ENCODE measurements at regions not wholly inside any gene's neighbourhood (a gene's known extent, or its start where the extent isn't known, plus 50 kb on each side); places are given as distances from the start of the nearest gene placed in this dataset.
"Not testable (repeated sequence)": the region's sequence is repeated elsewhere in the genome, so short reads cannot be mapped to it uniquely, and the experiment has no call there.

DNA sequence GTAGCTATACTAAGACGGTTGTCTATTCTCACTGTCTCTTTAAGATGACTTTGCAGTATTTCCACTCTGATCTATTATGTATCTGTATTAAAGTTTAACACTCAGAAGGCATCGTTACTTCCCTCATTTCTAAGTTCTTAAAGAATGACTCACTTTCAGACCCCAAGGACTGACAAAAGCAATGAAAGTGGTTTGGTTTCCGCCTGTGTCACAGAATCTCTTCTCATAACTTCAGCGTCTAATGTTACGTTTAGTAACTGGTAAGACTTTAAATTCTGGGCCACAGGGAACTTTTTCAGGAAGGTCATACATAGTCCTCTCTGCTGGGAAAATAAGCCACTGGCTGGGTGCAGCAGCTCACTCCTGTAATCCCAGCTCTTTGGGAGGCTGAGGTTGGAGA is 892.0 kb upstream of the AUTS2 start:
- DNase-seq (ENCODE audit: low read depth in 1 of 2, low spot score in 1 of 2) = no peak
- in situ Hi-C loops (cut with HindIII; ENCODE audit: low pct_unique_long_range_greater_than_20kb, low sequenced_read_pairs) = no loop called here
- TF ChIP-seq JUND (IDR thresholded peaks at IDR 0.05; ENCODE audit: low read depth) = no peak

DNA sequence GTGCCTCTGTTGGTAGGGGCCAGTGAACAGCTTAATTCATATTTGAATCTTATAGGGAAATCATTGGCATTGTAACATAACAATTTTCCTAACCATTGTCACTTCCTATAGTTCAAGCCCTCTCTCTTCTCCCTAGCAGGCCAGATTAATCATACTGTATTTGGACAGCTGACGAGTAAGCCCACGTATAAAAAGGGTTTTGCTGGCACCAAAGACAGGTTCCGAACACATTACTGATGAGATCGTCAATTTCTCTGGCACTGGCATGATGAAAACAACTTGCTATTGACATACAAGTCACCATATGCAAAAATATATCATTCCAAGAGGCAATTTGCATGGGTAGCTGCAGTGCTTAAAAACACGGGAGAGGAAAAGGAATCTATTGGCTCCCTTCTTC is 891.1 kb upstream of the AUTS2 start:
- in situ Hi-C loops (cut with HindIII; ENCODE audit: low pct_unique_long_range_greater_than_20kb, low sequenced_read_pairs) = no loop called here
- DNase-seq (ENCODE audit: low read depth in 1 of 2, low spot score in 1 of 2) = no peak
- TF ChIP-seq JUND (IDR thresholded peaks at IDR 0.05; ENCODE audit: low read depth) = no peak

DNA sequence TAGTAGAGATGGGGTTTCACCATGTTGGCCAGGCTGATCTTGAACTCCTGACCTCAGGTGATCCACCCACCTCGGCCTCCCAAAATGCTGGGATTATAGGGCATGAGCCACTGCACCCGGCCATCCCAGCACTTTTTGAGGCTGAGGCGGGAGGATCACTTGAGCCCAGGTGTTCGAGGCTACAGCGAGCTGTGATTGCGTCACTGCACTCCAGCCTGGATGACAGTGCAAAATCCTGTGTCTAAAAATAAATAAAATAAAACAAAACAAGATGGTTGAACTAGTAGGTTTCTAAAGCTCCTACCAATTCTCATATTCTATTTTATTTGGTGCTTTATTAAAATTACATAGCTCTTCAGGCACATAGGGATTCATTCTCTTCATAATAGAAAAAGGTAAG is 890.3 kb upstream of the AUTS2 start:
- no peak for TF ChIP-seq JUND (IDR thresholded peaks at IDR 0.05; ENCODE audit: low read depth)
- in situ Hi-C loops (cut with HindIII; ENCODE audit: low pct_unique_long_range_greater_than_20kb, low sequenced_read_pairs) = no loop called here

DNA sequence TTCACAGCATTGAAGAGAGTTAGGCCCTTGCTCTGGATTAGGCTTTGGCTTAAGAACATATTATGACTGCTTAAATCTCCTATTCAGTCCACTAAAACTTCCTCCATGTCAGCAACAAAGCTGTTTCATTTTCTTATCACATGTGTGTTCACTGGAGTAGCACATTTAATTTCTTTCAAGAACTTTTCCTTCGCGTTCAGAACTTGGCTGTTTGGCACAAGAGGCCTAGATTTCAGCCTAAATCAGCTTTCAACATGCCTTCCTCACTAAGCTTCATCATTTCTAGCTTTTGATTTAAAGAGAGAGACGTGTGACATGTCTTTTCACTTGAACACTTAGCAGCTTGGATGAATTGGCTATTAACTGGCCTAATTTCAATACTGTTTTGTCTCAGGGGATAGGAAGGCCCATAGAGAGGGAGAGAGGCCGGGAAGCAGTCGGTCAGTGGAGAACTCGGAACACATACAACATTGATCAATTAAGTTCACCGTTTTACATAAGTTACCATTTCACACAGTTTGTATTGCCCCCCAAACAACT is 885.2 kb upstream of the AUTS2 start:
- DNase-seq (ENCODE audit: low read depth in 1 of 2, low spot score in 1 of 2) = no peak
- TF ChIP-seq JUND (IDR thresholded peaks at IDR 0.05; ENCODE audit: low read depth) = no peak
- in situ Hi-C loops (cut with HindIII; ENCODE audit: low pct_unique_long_range_greater_than_20kb, low sequenced_read_pairs) = no loop called here

More for the DNA sequence above, 890.3 kb upstream of the AUTS2 start:
- no peak for DNase-seq (ENCODE audit: low read depth in 1 of 2, low spot score in 1 of 2)

DNA sequence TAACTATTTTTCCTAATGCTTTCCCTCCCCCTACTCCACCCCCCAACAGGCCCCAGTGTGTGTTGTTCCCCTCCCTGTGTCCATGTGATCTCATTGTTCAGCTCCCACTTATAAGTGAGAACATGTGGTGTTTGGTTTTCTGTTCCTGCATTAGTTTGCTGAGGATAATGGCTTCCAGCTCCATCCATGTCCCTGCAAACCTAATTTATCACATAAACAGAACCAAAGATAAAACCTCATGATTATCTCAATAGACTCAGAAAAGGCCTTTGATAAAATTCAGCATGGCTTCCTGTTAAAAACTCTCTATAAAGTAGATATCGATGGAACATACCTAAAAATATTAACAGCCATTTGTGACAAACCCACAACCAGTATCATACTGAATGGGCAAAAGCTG is 884.1 kb upstream of the AUTS2 start:
- in situ Hi-C loops (cut with HindIII; ENCODE audit: low pct_unique_long_range_greater_than_20kb, low sequenced_read_pairs); DNase-seq (ENCODE audit: low read depth in 1 of 2, low spot score in 1 of 2): not testable (repeated sequence)

DNA sequence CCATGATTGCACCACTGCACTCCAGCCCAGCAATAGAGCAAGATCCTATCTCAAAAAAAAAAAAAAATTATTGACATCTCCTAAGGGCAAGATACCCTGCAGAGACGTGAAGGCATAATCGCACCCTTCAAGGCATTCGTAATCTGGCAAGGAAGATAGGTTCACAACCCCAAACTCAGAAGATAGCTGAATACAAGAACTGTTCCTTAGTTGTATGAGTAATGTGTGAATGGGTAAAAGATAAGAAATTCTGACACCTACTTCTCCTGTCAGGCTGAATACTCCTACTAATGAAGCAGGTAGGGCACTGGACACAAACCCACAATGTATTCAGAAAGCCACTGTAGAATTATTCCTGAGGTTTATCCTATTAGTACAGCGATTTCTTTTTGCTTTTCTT is 882.4 kb upstream of the AUTS2 start:
- in situ Hi-C loops (cut with HindIII; ENCODE audit: low pct_unique_long_range_greater_than_20kb, low sequenced_read_pairs) = no loop called here
- TF ChIP-seq JUND (IDR thresholded peaks at IDR 0.05; ENCODE audit: low read depth) = no peak
- no peak for DNase-seq (ENCODE audit: low read depth in 1 of 2, low spot score in 1 of 2)

DNA sequence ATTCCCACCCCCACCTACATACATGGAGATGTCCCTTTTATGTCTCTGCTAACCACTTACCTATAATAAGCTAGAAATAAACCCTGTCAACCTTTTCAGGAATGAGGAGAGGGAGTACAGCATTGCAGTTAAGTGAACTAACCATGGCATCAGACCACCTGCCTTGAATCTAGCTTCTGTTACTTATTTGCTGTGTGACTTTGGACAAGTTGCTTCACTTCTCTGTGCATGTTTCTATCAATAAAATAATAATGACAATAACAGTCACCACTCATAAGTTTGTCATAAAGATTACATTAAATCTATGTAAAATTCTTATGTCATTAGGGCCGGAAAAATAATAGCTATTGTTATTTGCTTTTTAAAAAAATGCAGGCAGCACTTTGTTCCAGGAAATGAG is 881.1 kb upstream of the AUTS2 start:
- in situ Hi-C loops (cut with HindIII; ENCODE audit: low pct_unique_long_range_greater_than_20kb, low sequenced_read_pairs) = no loop called here
- no peak for DNase-seq (ENCODE audit: low read depth in 1 of 2, low spot score in 1 of 2)
- no peak for TF ChIP-seq JUND (IDR thresholded peaks at IDR 0.05; ENCODE audit: low read depth)

DNA sequence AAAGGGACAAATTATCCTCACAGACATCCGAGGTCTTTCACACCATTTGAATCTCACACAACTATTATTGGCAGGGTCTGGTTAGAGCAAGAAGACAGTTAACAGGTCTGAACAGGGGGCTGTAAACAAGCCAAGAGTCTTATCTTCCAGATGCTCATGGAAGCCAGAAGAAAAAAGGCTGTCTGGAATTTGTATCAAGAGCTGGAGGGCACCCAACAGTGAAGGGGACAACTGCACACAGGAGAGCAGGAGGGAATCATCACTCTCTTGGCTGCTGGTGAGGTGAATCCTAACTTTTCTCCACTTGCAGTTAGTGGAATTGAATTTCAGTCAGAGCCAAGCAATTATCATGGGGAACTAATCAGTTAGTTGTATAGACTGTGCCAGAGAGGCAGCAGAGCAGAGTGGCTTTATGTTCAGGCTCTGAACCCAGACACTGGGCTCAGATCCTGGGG is 880.2 kb upstream of the AUTS2 start:
- in situ Hi-C loops (cut with HindIII; ENCODE audit: low pct_unique_long_range_greater_than_20kb, low sequenced_read_pairs) = no loop called here
- TF ChIP-seq JUND (IDR thresholded peaks at IDR 0.05; ENCODE audit: low read depth) = no peak
- DNase-seq (ENCODE audit: low read depth in 1 of 2, low spot score in 1 of 2) = no peak

DNA sequence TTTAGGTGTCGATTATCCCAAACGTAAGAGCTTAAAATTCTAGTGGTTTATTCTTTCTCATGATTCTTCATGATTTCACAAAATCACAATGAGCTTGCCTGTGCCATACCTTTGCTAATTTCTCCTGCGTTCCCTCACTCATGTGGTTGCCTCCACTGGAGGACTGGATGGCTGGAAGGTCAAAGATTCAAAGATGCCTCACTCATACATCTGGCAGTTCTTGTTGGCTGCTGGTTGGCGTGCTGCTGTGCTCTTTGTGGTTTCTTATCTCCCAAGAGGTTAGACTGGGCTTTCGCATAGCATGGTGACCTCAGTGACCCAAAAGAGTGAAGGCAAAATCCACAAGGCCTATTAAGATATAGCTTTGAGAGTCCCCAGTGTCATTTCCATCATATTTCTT is 877.6 kb upstream of the AUTS2 start:
- no peak for DNase-seq (ENCODE audit: low read depth in 1 of 2, low spot score in 1 of 2)
- no peak for TF ChIP-seq JUND (IDR thresholded peaks at IDR 0.05; ENCODE audit: low read depth)

DNA sequence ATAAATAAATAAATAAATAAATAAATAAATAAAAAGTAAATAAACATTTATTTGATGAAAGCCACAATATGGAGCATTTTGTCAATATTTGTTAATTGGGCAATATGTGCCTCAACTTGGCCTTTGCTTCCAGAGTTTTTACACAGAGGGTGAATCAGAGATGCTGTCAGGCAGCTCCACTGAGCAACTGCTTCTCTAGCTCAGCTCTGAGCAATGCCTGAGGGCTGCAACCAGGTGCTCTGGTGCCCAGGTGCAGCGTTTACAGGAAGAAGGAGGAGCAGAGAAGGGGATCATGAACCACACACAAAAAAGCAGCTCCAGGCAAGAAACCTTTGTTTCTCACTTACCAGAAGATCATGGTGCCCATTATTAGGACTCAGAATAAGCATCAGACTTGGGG is 876.2 kb upstream of the AUTS2 start:
- in situ Hi-C loops (cut with HindIII; ENCODE audit: low pct_unique_long_range_greater_than_20kb, low sequenced_read_pairs) = no loop called here
- peak in 1 of 2 experiments; percentile 42 for DNase-seq (ENCODE audit: low read depth in 1 of 2, low spot score in 1 of 2)
- TF ChIP-seq JUND (IDR thresholded peaks at IDR 0.05; ENCODE audit: low read depth) = no peak

More for the DNA sequence above, 877.6 kb upstream of the AUTS2 start:
- in situ Hi-C loops (cut with HindIII; ENCODE audit: low pct_unique_long_range_greater_than_20kb, low sequenced_read_pairs) = no loop called here

DNA sequence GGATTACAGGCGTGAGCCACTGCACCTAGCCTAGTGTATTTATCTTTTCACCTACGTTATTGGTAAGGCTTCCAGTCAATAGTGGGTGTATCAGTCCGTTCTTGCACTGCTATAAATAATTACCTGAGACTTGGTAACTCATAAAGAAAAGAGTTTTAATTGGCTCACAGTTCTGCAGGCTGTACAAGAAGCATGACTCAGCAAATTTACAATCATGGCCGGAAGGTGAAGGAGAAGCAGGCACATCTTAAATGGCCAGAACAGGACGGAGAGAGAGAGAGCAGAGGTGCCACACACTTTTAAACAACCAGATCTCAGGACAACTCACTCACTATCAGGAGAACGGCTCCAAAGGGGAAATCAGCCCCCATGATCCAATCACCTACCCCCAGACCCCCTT is 873.3 kb upstream of the AUTS2 start:
- DNase-seq (ENCODE audit: low read depth in 1 of 2, low spot score in 1 of 2) = peak in 1 of 2 experiments; percentile 31
- TF ChIP-seq JUND (IDR thresholded peaks at IDR 0.05; ENCODE audit: low read depth) = no peak
- in situ Hi-C loops (cut with HindIII; ENCODE audit: low pct_unique_long_range_greater_than_20kb, low sequenced_read_pairs) = no loop called here

DNA sequence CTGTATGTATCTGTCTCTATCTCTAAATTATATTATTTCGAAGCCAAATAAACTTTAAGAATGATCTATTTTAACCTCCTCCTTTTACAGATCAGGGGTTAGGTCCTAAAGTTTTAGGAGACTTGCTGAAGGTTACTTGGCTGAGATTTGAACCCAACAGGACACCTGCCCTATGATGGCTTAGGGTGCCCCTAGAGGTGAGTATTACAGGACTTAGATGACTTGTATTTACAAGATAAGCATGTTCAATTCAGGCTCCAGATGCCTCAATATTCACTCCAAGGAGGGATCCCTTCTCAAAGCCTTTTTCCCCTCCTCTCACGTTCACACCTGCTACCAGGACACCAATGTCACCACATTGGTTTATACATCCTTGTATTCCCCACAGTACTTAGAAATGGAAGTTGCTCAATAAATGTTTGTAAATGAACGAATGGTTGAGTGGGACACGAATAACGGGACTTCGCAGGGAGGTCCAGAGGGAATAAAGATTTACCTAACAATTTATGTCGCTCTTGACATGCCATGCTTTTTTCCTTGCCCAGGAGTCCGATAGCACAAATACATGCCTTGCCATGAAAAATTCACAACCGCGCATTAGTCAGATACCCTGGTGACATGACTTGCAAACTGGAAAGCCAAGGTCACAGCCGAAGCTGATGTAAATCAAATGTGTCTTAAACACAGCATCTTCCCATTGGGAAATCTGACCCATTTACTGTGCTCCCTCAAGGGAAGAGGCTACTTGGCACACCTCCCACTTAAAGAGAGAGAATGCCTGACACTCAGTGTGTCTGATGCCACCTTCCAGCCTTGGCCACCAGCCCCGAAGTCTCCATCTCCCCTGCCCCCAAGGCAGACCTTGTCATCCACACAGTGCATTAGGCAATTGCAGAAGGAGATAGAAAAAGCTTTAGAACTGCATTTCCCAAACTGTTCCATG is 872.2 kb upstream of the AUTS2 start:
- in situ Hi-C loops (cut with HindIII; ENCODE audit: low pct_unique_long_range_greater_than_20kb, low sequenced_read_pairs) = no loop called here
- no peak for DNase-seq (ENCODE audit: low read depth in 1 of 2, low spot score in 1 of 2)
- no peak for TF ChIP-seq JUND (IDR thresholded peaks at IDR 0.05; ENCODE audit: low read depth)

DNA sequence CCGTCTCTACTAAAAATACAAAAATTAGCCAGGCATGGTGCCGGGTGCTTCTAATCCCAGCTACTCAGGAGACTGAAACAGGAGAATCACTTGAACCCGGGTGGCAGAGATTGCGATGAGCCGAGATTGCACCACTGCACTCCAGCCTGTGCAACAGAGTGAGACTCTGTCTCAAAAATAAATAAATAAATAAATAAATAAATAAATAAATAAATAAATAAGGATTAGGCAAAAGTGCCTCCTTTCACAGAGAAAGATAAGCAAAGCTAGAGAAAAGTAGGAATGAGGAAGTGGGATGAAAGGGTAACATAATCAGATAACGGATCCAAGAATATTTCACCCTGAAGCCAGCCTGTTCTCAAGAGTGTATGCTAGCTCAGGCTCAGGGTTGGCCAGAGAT is 869.6 kb upstream of the AUTS2 start:
- DNase-seq (ENCODE audit: low read depth in 1 of 2, low spot score in 1 of 2); in situ Hi-C loops (cut with HindIII; ENCODE audit: low pct_unique_long_range_greater_than_20kb, low sequenced_read_pairs): not testable (repeated sequence)
